ENCODE measurements at regions not wholly inside any gene's neighbourhood (a gene's known extent, or its start where the extent isn't known, plus 50 kb on each side); places are given as distances from the start of the nearest gene placed in this dataset.
A peak's percentile ranks its signal among the peaks of the same experiment; 100 is the strongest.

DNA sequence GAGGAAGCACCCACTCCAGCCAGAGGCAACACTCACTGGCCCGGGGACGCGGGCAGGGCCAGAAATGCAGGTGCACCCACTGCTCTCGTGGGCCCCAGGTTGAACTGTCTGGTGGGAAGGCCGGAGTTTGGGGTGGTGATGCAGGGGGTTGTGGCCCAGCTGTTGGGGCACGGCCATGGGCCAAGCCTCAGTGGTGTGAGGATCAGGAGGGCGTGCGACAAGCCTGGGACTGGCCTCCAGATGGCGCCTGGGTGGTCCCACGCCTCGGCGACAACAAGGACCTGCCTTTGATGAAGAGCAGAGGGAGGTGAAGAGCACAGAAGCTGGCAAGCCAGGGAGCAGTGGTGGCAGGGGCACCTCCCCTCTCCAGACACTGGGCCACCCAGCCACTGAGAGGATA is 240.8 kb downstream of the BRD1 start:
- Histone ChIP-seq H3K27me3 (no peaks in the 10 kb centered on the region), H3K9me3 (no peaks in the 10 kb centered on the region), H3K4me3 (no peak overlapping the region), H3K27ac (no peak overlapping the region), H3K4me1 (no peaks in the 10 kb centered on the region), H3K36me3 (peaks cover 0 to 4% of the 10 kb centered on the region in 2 donors)
- intact Hi-C loops (cut with DNase I): no loop called here
- DNase-seq (peak in 1 of 4 donors; percentile 67), ATAC-seq (no peak)
- TF ChIP-seq, protein P1, sequence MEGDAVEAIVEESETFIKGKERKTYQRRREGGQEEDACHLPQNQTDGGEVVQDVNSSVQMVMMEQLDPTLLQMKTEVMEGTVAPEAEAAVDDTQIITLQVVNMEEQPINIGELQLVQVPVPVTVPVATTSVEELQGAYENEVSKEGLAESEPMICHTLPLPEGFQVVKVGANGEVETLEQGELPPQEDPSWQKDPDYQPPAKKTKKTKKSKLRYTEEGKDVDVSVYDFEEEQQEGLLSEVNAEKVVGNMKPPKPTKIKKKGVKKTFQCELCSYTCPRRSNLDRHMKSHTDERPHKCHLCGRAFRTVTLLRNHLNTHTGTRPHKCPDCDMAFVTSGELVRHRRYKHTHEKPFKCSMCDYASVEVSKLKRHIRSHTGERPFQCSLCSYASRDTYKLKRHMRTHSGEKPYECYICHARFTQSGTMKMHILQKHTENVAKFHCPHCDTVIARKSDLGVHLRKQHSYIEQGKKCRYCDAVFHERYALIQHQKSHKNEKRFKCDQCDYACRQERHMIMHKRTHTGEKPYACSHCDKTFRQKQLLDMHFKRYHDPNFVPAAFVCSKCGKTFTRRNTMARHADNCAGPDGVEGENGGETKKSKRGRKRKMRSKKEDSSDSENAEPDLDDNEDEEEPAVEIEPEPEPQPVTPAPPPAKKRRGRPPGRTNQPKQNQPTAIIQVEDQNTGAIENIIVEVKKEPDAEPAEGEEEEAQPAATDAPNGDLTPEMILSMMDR (IDR thresholded peaks at IDR 0.05): no peak

DNA sequence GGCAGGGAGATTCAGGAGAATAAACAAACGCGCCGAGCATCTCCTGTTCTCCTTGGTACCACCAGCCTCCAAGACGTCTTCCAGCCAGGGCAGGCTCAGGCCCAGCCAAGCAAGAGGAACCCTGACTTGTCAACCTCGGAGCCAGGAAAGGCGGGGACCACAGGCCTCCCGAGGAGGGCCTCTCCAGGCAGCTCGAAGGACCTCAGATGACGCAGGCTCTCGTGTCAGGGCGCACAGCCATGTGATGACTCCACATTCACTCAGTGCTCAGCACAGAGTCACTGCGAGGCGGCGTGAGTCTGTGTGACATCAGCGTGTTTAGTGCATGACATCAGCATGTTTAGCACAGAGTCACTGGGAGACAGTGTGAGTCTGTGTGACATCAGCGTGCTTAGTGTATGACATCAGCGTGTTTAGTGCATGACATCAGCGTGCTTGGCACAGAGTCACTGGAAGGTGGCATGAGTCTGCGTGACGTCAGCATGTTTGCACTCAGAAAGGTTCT is 241.4 kb downstream of the BRD1 start:
- DNase-seq (no peak), ATAC-seq (no peak)
- Histone ChIP-seq H3K4me3 (no peak overlapping the region), H3K36me3 (peaks cover 0 to 4% of the 10 kb centered on the region in 2 donors), H3K4me1 (no peaks in the 10 kb centered on the region), H3K27ac (no peak overlapping the region), H3K27me3 (no peaks in the 10 kb centered on the region), H3K9me3 (peaks cover 0 to under 1% of the 10 kb centered on the region in 2 donors)
- intact Hi-C loops (cut with DNase I): no loop called here
- TF ChIP-seq, protein P1 (IDR thresholded peaks at IDR 0.05): no peak

DNA sequence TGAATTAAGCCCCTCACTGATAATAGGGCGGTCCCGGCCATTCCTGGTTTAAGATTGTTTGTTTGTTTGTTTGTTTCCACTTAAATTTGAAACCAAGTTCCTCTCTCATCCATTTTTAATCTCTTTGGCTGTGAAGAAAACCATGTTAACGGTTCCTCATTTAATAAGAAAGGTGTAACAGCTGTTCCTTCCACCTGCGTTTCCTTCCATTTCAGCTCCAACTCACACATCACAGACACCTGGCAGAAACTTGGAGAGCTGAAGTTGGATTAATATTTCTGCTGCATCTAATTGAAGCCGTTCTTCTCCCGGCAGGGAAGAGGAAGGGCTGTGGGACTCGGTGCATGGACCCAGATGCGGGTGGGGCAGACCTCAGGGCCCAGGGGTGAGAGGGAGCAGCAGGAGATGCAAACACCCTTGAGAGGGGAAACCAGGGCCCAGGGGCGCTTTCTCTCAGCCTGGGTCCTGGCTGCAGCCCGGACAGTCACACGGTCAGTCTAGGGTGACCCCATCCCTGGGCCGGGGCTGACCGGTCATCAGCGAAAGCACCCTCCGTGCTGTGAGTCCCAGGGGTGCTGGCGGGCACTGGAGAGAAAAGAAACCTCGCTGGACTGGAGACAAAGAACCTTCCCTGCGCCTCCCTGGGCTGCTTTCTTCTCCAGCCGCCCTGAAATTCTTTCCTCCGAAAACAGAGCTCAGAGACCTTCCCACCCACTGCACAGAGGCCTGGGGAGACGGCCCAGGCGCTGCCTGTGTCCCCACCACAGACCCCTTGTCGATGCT is 242.0 kb downstream of the BRD1 start:
- intact Hi-C loops (cut with DNase I): no loop called here
- Histone ChIP-seq H3K9me3 (peaks cover 0 to 2% of the 10 kb centered on the region in 2 donors), H3K36me3 (peaks cover 0 to 4% of the 10 kb centered on the region in 2 donors), H3K27ac (no peak overlapping the region), H3K27me3 (no peaks in the 10 kb centered on the region), H3K4me1 (no peaks in the 10 kb centered on the region), H3K4me3 (no peak overlapping the region)
- peak in 1 of 4 donors; percentile 65 for DNase-seq
- no peak for ATAC-seq
- TF ChIP-seq, protein P1 (IDR thresholded peaks at IDR 0.05): no peak

DNA sequence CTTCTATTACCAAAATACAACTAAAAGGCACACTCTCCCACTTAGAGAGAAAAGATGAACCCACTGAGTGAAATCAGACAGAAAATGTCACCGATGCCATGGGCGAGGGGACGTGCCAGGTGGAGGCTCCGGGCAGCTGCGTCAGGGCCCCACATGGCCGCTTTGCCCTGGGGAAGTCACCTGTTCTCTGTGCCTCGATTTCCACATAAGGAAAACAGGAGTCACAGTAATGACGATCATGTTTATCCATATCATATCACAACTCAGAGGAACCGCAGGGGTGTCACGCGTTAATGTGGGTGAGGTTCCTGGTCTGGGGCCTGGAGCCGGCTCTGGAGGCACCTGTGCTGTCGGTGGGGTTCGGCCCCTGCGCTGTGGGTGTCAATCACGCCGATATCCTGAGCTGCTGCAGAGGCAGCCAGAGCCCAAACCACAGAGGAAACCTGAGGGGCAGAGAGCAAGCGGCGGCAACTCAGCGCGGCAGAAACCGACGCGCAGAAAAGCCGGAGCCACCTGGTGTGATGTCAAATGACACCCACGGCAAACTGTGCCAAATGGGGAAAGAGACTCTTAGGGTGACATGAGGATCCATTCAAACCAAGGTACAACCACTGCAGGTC is 243.7 kb downstream of the BRD1 start:
- TF ChIP-seq, protein P1 (IDR thresholded peaks at IDR 0.05): no peak
- Histone ChIP-seq H3K27me3 (no peaks in the 10 kb centered on the region), H3K4me3 (no peak overlapping the region), H3K9me3 (peaks cover 0 to 10% of the 10 kb centered on the region in 2 donors), H3K4me1 (no peaks in the 10 kb centered on the region), H3K27ac (no peak overlapping the region), H3K36me3 (peaks cover 0 to 4% of the 10 kb centered on the region in 2 donors)
- ATAC-seq: no peak
- intact Hi-C loops (cut with DNase I): no loop called here
- DNase-seq: no peak

DNA sequence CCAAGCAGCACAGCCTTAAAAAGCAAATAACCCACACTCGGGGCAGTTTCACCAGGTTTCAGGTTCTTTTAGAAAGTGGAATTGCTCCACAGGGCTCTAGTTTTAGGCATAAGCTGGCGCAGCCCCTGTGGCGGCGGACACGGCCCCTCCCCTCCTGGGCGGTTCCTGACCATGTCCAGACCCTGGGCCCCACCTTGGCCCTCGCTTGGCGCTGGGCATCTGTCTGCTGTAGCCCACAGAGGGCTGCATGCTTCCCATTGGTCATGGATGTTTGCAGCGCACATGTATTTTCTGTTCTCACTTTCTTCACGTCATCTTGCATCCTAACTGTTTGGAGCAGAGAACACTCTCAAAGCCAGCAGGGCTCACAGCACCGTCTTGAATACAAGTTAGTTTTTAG is 244.3 kb downstream of the BRD1 start:
- intact Hi-C loops (cut with DNase I): no loop called here
- Histone ChIP-seq H3K27ac (no peak overlapping the region), H3K4me1 (no peaks in the 10 kb centered on the region), H3K36me3 (peaks cover 0 to 4% of the 10 kb centered on the region in 2 donors), H3K27me3 (no peaks in the 10 kb centered on the region), H3K9me3 (peaks cover 0 to 10% of the 10 kb centered on the region in 2 donors), H3K4me3 (no peak overlapping the region)
- TF ChIP-seq, protein P1 (IDR thresholded peaks at IDR 0.05): no peak
- ATAC-seq (no peak), DNase-seq (no peak)

Measured in left lung (tissue), 4 donors.